PC-3 (cell line): ENCODE measurements at regions not wholly inside any gene's neighbourhood (a gene's known extent, or its start where the extent isn't known, plus 50 kb on each side); places are given as distances from the start of the nearest gene placed in this dataset.

ENCODE experiments used
- CTCF ChIP-seq: fragments of 300-600 bp; sonication (generic); conservative IDR thresholded peaks from 2 replicates; pipeline ENCODE4 v1.5.1; 2017; ENCODE audit warnings: antibody characterized with exemption, low read depth, mild to moderate bottlenecking, low read length
- EZH2 ChIP-seq: fragments of 300-600 bp; sonication (generic); IDR thresholded peaks from one replicate; pipeline ENCODE4 v1.6.1; 2017; ENCODE audit warnings: antibody characterized with exemption, mild to moderate bottlenecking, low read length; ENCODE audit not compliant: unreplicated experiment
- EZH2phosphoT487 ChIP-seq: fragments of 300-600 bp; sonication (generic); IDR thresholded peaks from 2 replicates; pipeline ENCODE4 v1.6.1; 2018; ENCODE audit warnings: mild to moderate bottlenecking, antibody characterized with exemption, low read length, borderline replicate concordance

GRCh38 chr5:45796959-45797553, 100.9 kb upstream of the HCN1 start:
- TF ChIP-seq CTCF = peak; percentile 62
- no peak for TF ChIP-seq EZH2phosphoT487
- TF ChIP-seq EZH2 = no peak
